ENCODE measurements at regions not wholly inside any gene's neighbourhood (a gene's known extent, or its start where the extent isn't known, plus 50 kb on each side); places are given as distances from the start of the nearest gene placed in this dataset.

DNA sequence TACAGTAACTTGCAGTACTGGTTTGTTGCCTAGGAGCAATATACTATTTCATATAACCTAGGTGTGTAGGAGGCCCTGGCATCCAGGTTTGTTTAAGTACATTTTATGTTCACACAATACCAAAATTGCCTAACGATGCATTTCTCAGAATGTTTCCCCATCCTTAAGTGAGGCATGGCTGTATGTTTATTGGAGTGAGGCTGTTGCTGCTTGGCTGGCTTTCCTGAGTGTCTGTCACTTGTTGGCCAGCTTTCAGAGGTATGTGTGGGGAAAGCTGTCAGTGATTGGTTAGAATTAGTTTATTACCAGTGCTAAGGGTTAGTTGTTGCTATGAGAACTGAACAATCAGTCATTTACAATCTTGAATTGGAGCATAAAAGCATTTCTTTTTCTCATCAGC, 154.1 kb upstream of the CDH12 start:
- TF ChIP-seq, protein P1, sequence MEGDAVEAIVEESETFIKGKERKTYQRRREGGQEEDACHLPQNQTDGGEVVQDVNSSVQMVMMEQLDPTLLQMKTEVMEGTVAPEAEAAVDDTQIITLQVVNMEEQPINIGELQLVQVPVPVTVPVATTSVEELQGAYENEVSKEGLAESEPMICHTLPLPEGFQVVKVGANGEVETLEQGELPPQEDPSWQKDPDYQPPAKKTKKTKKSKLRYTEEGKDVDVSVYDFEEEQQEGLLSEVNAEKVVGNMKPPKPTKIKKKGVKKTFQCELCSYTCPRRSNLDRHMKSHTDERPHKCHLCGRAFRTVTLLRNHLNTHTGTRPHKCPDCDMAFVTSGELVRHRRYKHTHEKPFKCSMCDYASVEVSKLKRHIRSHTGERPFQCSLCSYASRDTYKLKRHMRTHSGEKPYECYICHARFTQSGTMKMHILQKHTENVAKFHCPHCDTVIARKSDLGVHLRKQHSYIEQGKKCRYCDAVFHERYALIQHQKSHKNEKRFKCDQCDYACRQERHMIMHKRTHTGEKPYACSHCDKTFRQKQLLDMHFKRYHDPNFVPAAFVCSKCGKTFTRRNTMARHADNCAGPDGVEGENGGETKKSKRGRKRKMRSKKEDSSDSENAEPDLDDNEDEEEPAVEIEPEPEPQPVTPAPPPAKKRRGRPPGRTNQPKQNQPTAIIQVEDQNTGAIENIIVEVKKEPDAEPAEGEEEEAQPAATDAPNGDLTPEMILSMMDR (IDR thresholded peaks at IDR 0.05), result no peak
- TF ChIP-seq EP300 (IDR thresholded peaks at IDR 0.05), result no peak
- no peak for TF ChIP-seq POLR2A (IDR thresholded peaks at IDR 0.05)

Measured in ovary (tissue), 3 donors.